GM21381 (cell line): ENCODE measurements at regions not wholly inside any gene's neighbourhood (a gene's known extent, or its start where the extent isn't known, plus 50 kb on each side); places are given as distances from the start of the nearest gene placed in this dataset.

ENCODE experiments used
- ATAC-seq: cut with Tn5 transposase; IDR thresholded peaks from one replicate; pipeline ENCODE4 v1.9.1; 2021; ENCODE audit warnings: mild to moderate bottlenecking, moderate library complexity; ENCODE audit not compliant: unreplicated experiment

GRCh38 chr2:198375083-198375410, 570.7 kb downstream of the PLCL1 start:
- ATAC-seq, result no peak

- ATAC-seq, result no peak
Observed at GRCh38 chr2:198374375-198375082, 570.1 kb downstream of the PLCL1 start.

- ATAC-seq, result peak; percentile 92
Observed at GRCh38 chr2:198371921-198372543, 567.6 kb downstream of the PLCL1 start.

- no peak for ATAC-seq
Observed at GRCh38 chr2:198371329-198371728, 566.9 kb downstream of the PLCL1 start.

- no peak for ATAC-seq
Observed at GRCh38 chr2:198368089-198368488, 563.7 kb downstream of the PLCL1 start.

- ATAC-seq, result no peak
Observed at GRCh38 chr2:198362740-198363139, 558.3 kb downstream of the PLCL1 start.

GRCh38 chr2:198359308-198359707, 554.9 kb downstream of the PLCL1 start:
- ATAC-seq, result no peak

GRCh38 chr2:198356157-198356556, 551.8 kb downstream of the PLCL1 start:
- no peak for ATAC-seq

- no peak for ATAC-seq
Observed at GRCh38 chr2:198351647-198352046, 547.3 kb downstream of the PLCL1 start.

GRCh38 chr2:198347946-198348345, 543.6 kb downstream of the PLCL1 start:
- no peak for ATAC-seq

GRCh38 chr2:198347349-198347748, 543.0 kb downstream of the PLCL1 start:
- ATAC-seq, result no peak

- ATAC-seq, result no peak
Observed at GRCh38 chr2:198343471-198343870, 539.1 kb downstream of the PLCL1 start.

- no peak for ATAC-seq
Observed at GRCh38 chr2:198340846-198341245, 536.5 kb downstream of the PLCL1 start.

GRCh38 chr2:198339116-198339515, 534.7 kb downstream of the PLCL1 start:
- no peak for ATAC-seq

GRCh38 chr2:198337368-198337767, 533.0 kb downstream of the PLCL1 start:
- ATAC-seq, result no peak

GRCh38 chr2:198328454-198328853, 524.1 kb downstream of the PLCL1 start:
- ATAC-seq, result no peak

GRCh38 chr2:198327526-198327925, 523.1 kb downstream of the PLCL1 start:
- ATAC-seq, result no peak

GRCh38 chr2:198326431-198326830, 522.0 kb downstream of the PLCL1 start:
- no peak for ATAC-seq

- no peak for ATAC-seq
Observed at GRCh38 chr2:198325359-198325758, 521.0 kb downstream of the PLCL1 start.

GRCh38 chr2:198324071-198324470, 519.7 kb downstream of the PLCL1 start:
- ATAC-seq, result no peak

GRCh38 chr2:198322275-198322674, 517.9 kb downstream of the PLCL1 start:
- ATAC-seq, result no peak

GRCh38 chr2:198321522-198322088, 517.2 kb downstream of the PLCL1 start:
- ATAC-seq, result no peak
